Mucosa of descending colon (tissue), 3 donors: ENCODE measurements at regions not wholly inside any gene's neighbourhood (a gene's known extent, or its start where the extent isn't known, plus 50 kb on each side); places are given as distances from the start of the nearest gene placed in this dataset.

Experiments used
- ATAC-seq: fragments of 200-7000 bp; cut with Tn5 transposase; one replicate; pipeline ENCODE4 v1.9.1; 2020; ENCODE audit warnings: mild to moderate bottlenecking, moderate library complexity
- DNase-seq, 3 donors: peaks; one replicate each; pipeline ENCODE4 v3.0.0-alpha.2; 2020
- H3K36me3 ChIP-seq: fragments of 200-600 bp; one replicate; pipeline ENCODE4 v1.8.0; 2021; ENCODE audit warnings: low read depth, mild to moderate bottlenecking
- H3K4me1 ChIP-seq: fragments of 200-600 bp; one replicate; pipeline ENCODE4 v1.8.0; 2021; ENCODE audit warnings: low read depth, mild to moderate bottlenecking
- H3K4me3 ChIP-seq: fragments of 200-600 bp; one replicate; pipeline ENCODE4 v1.8.0; 2021; ENCODE audit warnings: mild to moderate bottlenecking
- H3K9me3 ChIP-seq: fragments of 200-600 bp; one replicate; pipeline ENCODE4 v1.8.0; 2021; ENCODE audit warnings: mild to moderate bottlenecking
- intact Hi-C, 2 donors: fragments of 100-400 bp; cut with DNase I in 1 of 2; cut with micrococcal nuclease in 1 of 2; formaldehyde crosslinking; loops; one replicate each; pipeline versions ENCODE4 v1.11.0 to v1.11.1; 2022; cut with DNase I, micrococcal nuclease
- TF ChIP-seq, protein P1 (sequence below): fragments of 200-600 bp; IDR thresholded peaks from one replicate; pipeline ENCODE4 v1.8.0; 2022; ENCODE audit warnings: antibody characterized with exemption, mild to moderate bottlenecking
- donor health status: DM: no; HTN: no; CAD: no; lungs with moderate emphysema.
- donor health status: DM: no; HTN: no; CAD: no.
- donor health status: DM: no; HTN: yes; CAD: no.

DNA sequence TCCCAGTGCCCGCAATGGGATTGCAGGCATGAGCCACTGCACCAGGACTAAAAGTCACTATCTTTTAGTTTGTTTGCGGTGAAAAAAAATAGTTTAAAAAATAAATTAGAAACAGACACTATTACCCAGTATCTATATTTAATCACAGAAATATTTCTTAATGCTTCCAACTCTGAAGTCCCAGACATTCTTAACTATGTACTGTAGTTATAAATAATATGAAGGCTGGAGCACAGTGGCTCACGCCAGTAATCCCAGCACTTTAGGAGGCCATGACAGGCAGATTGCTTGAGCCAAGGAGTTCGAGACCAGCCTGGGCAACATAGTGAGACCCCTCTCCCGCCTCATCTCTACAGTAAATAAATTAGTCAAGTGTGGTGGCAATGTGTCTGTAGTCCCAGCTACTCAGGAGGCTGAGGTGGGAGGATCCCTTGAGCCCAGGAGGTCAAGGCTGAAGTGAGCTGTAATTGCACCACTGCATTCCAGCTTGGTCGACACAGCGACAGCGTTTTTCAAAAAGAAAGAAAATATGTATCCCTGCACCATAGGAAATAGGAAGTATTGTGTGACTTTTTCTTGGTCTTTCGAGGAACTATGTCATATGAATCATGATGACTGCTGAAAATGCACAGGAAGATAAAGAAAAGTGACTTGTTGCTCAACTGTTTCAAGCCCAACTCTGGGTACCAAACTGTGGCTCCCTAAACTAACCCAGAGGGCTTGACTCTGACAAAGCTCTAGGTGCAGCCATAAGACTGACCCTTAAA lies 74.9 kb upstream of the STEAP1B start:
- Histone ChIP-seq H3K4me1 (no peaks in the 10 kb centered on the region), H3K36me3 (no peaks in the 10 kb centered on the region), H3K9me3 (no peaks in the 10 kb centered on the region), H3K4me3 (no peak overlapping the region)
- TF ChIP-seq, protein P1, sequence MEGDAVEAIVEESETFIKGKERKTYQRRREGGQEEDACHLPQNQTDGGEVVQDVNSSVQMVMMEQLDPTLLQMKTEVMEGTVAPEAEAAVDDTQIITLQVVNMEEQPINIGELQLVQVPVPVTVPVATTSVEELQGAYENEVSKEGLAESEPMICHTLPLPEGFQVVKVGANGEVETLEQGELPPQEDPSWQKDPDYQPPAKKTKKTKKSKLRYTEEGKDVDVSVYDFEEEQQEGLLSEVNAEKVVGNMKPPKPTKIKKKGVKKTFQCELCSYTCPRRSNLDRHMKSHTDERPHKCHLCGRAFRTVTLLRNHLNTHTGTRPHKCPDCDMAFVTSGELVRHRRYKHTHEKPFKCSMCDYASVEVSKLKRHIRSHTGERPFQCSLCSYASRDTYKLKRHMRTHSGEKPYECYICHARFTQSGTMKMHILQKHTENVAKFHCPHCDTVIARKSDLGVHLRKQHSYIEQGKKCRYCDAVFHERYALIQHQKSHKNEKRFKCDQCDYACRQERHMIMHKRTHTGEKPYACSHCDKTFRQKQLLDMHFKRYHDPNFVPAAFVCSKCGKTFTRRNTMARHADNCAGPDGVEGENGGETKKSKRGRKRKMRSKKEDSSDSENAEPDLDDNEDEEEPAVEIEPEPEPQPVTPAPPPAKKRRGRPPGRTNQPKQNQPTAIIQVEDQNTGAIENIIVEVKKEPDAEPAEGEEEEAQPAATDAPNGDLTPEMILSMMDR, result no peak
- intact Hi-C loops, result no loop called here
- no peak for DNase-seq
- no peak for ATAC-seq

DNA sequence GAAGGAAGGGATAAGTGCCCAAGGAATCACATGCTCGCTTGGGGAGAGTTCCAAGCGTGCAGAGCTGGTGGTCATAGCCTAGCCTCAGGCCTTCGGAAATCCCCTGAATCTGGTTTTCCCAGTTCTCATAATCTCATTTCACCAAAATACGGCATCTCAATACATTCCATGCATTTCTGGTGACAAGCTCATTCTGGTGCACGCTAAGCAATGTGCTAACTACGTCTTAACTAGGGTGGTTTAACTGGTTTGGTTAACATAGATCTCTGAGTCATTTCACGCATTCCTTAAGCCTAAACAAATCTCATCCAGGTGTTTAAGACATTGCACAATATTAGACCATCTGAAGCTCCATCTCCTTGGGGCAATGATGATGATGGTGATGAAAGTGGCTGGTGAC lies 72.9 kb upstream of the STEAP1B start:
- Histone ChIP-seq H3K9me3 (no peaks in the 10 kb centered on the region), H3K4me3 (no peak overlapping the region), H3K4me1 (no peaks in the 10 kb centered on the region), H3K36me3 (no peaks in the 10 kb centered on the region)
- intact Hi-C loops, result no loop called here
- no peak for DNase-seq
- TF ChIP-seq, protein P1, result no peak
- ATAC-seq, result no peak

DNA sequence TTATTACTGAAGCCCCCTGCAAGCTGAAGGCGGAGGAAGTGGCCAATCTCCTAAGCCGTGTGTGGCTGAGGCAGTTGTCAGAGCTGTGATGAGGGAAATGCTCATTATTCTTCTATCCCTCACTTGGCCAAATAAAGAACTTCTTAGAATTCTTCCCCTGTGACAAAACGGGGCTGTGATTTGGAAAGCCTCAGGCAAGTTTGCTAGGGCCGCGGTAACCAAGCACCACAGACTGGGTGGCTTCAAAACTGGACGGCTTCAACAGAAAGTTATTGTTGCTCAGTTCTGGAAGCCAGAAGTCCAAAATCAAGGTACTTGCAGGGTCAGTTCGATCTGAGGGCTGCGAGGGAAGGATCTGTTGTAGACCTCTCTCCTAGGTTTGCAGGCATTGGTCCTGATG lies 72.3 kb upstream of the STEAP1B start:
- intact Hi-C loops, result no loop called here
- Histone ChIP-seq H3K4me3 (no peak overlapping the region), H3K9me3 (no peaks in the 10 kb centered on the region), H3K4me1 (no peaks in the 10 kb centered on the region), H3K36me3 (no peaks in the 10 kb centered on the region)
- ATAC-seq, result no peak
- TF ChIP-seq, protein P1, result no peak
- no peak for DNase-seq

DNA sequence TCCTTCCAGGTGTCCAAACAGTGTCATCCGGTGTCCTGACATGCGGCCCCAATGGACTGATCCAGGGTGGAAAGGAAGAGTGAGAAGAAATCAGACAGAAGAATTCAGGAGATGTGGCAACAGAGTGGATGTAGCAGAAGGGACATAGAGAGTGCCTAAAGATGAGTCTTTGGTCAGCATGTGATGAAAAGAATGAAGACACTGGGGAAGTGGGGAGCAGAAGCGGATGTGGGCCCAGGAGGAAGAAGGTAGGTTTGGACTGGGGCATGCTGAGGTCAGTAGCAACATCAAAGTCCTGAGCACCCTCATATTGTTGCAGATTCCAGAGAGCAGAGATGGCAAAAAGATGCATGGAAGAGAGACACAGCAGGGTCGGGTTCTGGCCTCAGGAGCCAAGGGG lies 71.8 kb upstream of the STEAP1B start:
- no peak overlapping the region for H3K4me3 ChIP-seq
- TF ChIP-seq, protein P1, result no peak
- no peaks in the 10 kb centered on the region for H3K4me1 ChIP-seq
- intact Hi-C loops, result no loop called here
- DNase-seq, result no peak
- no peaks in the 10 kb centered on the region for H3K36me3 ChIP-seq
- ATAC-seq, result no peak
- H3K9me3 ChIP-seq, result no peaks in the 10 kb centered on the region

DNA sequence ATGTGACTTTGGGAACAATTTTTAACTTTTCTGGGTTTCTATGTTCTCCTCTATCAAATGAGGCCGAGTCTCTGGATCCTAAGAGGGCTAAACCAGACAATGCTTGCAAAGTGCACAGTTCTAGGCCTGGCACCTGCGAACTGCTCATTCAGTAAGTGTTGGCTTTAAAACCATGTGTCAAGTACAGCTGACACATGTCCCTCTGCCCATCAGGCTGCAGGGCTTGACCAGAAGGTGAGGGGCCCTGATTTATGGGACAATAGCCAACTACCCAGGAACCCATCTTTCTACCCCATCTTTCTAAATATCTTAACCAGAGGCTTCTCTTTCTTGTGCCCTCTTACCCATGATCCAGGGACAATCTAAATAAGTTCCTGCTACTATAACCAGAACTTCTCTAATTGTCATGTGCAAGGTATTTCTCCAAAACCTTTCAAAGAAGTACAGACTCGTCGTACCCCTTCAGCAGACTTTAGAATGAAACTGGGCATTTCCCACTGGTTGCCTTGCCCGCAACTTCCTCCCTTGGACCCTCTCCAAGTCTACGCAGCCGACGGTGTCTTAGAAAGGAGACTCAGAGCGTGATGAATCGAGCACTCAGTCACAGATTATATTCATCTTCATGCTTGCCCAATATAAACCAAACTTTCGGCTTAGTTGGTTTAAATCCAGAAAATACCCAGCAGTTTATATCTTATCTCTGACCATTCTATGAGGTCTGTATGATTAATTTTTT lies 69.8 kb upstream of the STEAP1B start:
- DNase-seq (no peak), ATAC-seq (no peak)
- Histone ChIP-seq H3K4me3 (no peak overlapping the region), H3K9me3 (no peaks in the 10 kb centered on the region), H3K4me1 (no peaks in the 10 kb centered on the region), H3K36me3 (no peaks in the 10 kb centered on the region)
- intact Hi-C loops, result loop anchor here in 1 of 2 donors (10.0 kb wide), 1 partner anchor 485 kb away; no protein-coding TSS in a partner anchor
- TF ChIP-seq, protein P1, result no peak
